Inferior parietal cortex (tissue), 1 donor: ENCODE measurements at regions not wholly inside any gene's neighbourhood (a gene's known extent, or its start where the extent isn't known, plus 50 kb on each side); places are given as distances from the start of the nearest gene placed in this dataset.
A peak's percentile ranks its signal among the peaks of the same experiment; 100 is the strongest.

Source experiments
- DNase-seq: peaks from one replicate; pipeline ENCODE4 v3.0.0-alpha.2; 2016; ENCODE audit errors: extremely low spot score

- no peak for DNase-seq
Measured at GRCh38 chr12:67797185-67797741, 148.7 kb downstream of the DYRK2 start.

DNA sequence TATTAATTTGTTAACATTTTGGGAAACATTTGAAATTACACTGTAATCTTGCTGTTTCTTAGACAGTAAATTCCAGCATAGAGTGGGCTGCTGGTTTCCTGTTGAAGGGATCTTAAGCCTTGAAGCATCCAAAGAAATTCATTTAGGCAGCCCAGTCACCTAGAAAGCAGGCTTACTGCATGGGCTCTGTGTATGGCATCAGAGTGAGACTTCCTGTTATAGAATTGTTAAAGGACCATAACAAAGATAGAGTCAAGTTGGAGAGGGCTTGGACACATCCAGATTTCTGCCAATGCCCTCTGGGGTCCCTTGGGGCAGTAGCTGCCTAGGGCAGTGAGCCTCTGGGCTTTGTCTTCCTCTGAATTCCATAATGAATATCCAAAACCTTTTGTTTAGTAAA, 149.2 kb downstream of the DYRK2 start:
- DNase-seq: no peak

GRCh38 chr12:67798768-67799167, 150.2 kb downstream of the DYRK2 start:
- no peak for DNase-seq

DNA sequence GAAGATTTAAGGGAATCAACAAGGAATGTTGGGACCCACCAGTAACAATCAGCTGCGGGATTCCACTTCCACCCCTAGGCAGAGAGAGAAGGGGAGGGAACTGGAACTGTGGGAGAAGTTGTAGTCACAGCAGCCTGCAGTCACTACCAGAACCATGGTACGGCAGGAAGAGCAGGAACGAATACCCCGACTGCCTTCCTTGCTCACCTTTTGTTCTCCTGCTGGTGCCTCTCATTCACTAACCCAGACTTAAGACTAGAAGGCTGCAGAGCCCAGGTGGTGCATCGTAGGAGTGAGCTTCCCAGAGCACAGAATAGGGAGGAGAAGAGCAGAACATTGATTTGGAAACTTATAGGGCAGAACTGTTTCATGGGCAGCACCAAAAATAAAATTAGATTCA, 154.2 kb downstream of the DYRK2 start:
- no peak for DNase-seq

DNA sequence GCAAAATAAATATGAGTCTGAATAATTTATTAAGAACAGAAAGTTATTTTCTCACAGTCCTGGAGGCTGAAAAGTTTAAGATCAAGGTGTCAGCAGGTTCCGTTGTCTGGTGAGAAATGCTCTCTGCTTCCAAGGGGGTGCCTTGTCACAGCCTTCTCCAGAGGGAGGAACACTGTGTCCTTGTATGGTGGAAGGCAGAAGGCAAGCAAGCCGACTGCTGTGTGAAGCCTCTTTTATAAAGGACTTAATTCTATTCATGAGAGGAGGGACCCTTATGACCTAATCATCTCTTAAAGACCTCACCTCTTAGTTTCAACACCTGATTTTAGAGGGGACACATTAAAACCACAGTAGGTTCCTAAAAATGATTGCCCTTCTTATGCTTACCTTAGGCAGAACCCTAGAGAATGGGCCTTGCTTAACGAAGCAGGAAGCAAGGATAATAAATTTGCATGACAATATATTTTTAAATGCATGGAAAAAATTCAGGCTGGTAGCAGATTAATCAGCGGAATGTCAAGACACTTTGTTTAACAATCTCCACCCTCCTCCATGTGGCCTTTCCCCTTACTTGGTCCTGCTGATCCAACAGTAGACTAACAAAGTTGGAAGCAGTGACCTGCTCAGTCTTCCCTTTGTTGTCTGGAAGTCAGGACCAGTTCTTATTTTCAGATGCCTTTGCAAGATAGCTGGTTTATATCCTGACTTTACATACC, 154.9 kb downstream of the DYRK2 start:
- no peak for DNase-seq

DNA sequence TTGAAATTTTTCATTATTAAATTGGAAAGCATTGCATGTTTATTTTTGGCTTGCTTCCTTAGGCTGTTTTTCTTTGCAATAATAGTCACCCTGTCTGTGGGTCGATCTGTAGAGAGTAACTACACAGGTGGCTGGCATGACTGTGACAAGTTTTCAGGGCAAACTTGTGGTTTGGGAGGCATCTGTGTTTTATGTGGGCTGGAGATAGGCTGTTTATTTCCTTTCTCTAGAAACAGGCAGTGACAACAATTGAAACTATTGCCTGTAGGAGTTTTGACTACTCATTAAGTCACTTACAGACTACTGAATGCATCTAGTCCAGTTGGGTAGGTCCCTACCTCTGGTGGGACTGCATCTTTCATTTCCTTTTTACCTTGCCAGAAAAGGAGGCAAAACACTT, 155.6 kb downstream of the DYRK2 start:
- DNase-seq: no peak

- DNase-seq: no peak
Measured at GRCh38 chr12:67807814-67808213, 159.3 kb downstream of the DYRK2 start.

DNA sequence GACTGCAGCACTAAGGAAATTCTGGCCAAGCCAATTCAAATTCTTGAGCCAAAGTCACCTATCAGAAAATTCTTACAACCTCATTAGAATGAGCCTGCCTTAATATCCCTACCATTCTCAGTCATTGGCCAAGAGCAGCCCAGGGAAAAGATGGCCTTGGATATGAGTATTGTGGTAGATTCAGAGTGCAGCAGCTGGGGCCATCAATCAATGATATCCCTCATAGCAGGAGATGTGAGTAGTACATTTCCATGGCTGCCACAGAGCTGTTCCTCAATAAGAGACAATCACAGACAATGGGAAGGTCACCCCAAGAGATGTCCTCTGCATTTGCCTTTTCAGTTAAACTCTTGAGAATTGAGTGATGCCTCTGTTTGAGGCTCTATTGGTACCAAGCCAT, 161.6 kb downstream of the DYRK2 start:
- no peak for DNase-seq

DNA sequence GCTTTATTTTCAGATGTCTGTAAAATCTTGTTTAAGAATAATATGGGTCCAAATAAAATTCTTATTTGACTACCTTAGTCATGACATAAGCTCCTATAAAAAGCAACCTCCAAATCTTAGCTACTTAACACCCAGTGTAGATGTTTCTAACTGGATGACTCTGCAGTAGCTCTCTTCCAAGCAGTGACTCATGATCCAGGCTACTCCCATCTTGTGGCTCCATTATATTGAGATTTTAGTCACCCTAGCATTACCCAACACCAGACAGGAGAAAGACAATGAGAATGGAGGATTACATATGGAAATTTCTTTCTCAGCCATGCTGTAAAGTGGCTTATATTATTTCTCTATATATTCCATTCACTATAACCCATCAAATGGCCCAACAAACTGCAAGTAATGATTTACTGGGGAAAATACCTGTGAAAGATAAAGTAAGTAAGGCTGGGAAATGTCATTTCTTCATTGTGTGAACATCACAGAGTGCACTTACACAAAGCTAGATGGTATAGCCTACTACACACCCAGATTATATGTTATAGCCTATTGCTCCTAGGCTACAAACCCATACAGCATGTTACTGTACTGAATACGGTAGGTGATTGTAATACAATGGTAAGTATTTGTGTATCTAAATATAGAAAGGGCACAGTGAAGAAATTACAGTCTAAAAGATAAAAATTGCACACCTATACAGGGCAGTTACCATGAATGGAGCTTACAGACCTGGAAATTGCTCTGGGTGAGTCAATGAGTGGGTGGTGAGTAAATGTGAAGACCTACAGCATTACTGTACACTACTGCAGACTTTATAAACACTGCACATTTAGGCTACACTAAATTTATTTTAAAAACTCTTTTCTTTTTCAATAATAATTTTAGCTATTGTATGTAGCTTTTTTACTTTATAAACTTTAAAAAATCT, 163.2 kb downstream of the DYRK2 start:
- DNase-seq: no peak

DNA sequence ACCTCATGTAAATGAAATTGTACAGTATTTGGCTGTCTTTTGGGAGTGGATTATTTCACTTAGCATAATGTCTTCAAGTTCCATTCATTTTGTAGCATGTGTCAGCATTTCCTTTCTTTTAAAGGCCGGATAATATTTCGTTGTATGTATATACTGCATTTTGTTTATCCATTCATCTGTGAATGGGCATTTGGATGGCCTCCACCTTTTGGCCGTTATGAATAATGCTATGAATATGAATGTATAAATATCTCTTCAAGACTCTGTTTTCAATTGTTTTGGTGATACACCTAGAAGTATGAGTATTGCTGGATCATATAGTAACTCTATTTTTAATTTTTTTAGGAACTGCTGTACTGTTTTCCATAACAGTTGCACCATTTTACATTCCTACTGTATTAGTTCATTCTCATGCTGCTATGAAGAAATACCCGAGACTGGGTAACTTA, 164.9 kb downstream of the DYRK2 start:
- no peak for DNase-seq

DNA sequence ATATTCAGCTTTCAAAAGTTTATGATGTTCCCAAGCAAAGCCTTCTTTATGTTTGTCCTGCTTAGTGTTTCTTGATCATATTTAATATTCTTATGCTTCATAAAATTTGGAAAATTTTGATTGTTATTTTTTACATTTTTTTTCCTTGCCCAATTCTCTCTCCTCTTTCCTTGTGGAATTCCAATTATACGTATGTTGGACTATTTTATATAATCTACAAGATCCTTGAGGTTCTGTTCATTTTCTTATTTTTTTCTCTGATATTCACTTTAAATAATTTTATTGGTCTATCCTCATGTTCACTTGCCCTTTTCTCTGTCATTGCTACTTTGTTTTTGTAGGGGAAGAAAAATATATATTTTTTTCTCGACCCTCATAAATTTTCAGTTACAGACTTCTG, 167.7 kb downstream of the DYRK2 start:
- DNase-seq: no peak

- DNase-seq: no peak
Measured at GRCh38 chr12:67818459-67818903, 169.9 kb downstream of the DYRK2 start.

GRCh38 chr12:67819902-67820301, 169.3 kb upstream of the IFNG-AS1 start:
- DNase-seq: no peak

GRCh38 chr12:67820694-67821093, 168.6 kb upstream of the IFNG-AS1 start:
- no peak for DNase-seq

DNA sequence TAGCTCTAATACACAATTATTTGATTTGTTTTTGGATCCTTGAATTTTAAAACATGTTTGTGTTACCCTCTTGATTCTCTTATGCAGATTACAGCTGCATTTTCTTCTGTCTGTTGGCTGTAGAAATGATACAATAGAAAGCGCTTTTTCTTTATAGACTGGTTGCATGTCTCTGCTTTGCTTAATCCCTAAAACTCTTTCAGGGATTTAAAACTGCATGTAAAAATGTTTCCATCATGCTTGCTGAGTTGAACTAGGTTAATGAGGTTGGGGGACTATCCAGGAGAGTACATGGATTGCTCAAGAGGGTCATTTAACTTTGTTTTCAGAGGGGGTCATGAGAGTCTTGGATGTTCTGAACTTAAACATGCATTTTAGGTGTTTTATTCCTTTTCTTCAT, 166.4 kb upstream of the IFNG-AS1 start:
- no peak for DNase-seq

DNA sequence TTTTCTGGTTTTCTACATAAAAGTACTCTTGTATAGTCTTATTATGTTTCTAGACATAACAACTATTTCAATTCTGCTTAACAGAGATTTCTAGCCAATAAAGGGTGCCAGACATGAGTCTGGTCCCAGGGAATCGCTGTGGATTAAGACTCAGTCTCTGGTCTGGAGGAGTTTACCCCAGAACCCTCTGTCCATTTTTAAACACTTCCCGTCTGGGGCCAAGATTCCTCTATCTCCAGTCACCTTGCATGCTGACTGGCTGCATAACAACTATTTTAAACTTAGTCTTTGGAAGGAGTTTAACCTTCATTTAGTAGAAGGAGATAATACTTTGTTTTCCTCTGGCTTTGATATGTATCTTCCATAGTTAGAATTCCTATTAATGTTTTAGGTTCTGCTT, 163.1 kb upstream of the IFNG-AS1 start:
- no peak for DNase-seq

- DNase-seq: no peak
Measured at GRCh38 chr12:67826946-67827720, 162.1 kb upstream of the IFNG-AS1 start.

GRCh38 chr12:67827820-67828383, 161.3 kb upstream of the IFNG-AS1 start:
- DNase-seq: peak; percentile 65

GRCh38 chr12:67829896-67830295, 159.4 kb upstream of the IFNG-AS1 start:
- no peak for DNase-seq

- DNase-seq: no peak
Measured at GRCh38 chr12:67832155-67832554, 157.1 kb upstream of the IFNG-AS1 start.

DNA sequence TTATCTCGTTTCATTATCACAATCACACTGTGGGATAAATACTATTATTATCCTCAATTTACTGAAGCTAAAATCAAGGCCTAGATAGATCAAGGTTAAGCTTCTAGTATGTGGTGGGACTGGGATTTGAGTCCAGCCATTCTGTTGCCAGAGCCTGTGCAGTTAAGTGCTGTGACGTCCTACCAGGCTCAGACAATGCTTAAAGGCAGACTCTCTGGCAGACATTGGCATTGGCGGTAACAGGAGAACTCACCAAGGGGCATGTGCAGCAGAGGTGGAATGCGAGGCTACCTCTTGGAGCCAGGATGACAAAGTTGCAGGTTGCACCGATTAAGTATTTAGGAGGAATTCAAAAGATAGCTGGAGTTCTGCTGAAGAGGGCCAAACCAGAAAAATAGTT, 155.6 kb upstream of the IFNG-AS1 start:
- no peak for DNase-seq

DNA sequence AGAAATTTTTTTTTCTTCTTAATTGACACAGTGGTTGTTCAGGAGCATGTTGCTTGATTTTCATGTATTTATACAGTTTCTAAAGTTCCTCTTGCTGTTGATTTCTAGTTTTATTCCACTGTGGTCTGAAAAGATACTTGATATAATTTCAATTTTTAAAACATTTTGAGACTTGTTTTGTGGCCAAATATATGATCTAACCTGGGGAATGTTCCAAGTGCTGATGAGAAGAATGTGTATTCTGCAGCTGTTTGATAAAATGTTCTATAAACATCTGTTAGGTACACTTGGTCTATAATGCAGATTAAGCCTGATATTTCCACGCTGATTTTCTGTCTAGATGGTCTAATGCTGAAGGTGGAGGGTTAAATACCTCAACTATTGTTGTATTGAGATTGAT, 151.4 kb upstream of the IFNG-AS1 start:
- no peak for DNase-seq
